NCI-H1105 treated with DMSO at 0.1 percent for 48 hours (cell line): ENCODE measurements at regions not wholly inside any gene's neighbourhood (a gene's known extent, or its start where the extent isn't known, plus 50 kb on each side); places are given as distances from the start of the nearest gene placed in this dataset.
"Not testable (repeated sequence)": the region's sequence is repeated elsewhere in the genome, so short reads cannot be mapped to it uniquely, and the experiment has no call there.

Experiments used
- DNase-seq: peaks from one replicate; lab custom pipeline; 2025; lab: John Stamatoyannopoulos, UW

- DNase-seq: no peak
Observed at GRCh38 chr5:57745700-57746651, 263.4 kb upstream of the ACTBL2 start.

GRCh38 chr5:57745029-57745428, 262.4 kb upstream of the ACTBL2 start:
- DNase-seq: no peak

GRCh38 chr5:57741336-57741735, 258.7 kb upstream of the ACTBL2 start:
- DNase-seq: no peak

- no peak for DNase-seq
Observed at GRCh38 chr5:57738787-57739186, 256.2 kb upstream of the ACTBL2 start.

DNA sequence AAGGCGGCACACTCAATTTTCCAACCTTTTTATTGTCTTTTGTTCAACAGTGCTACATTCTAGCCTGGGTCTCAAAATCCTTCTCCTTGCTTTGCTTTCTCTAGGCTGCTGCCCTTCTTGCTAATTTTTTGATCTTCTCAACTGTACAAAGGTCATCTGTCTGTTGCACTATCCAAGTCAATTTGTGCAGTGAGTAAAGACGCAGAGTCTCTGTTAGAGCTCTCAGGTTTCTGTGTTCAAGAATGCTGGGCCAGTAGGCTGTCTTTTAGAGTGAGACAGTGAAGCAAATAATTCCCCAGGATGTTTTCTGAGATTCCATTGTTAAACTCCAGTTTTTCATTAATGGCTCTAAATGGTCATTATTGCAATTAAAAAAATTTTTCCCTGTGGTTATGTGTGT, 255.7 kb upstream of the ACTBL2 start:
- DNase-seq: no peak

DNA sequence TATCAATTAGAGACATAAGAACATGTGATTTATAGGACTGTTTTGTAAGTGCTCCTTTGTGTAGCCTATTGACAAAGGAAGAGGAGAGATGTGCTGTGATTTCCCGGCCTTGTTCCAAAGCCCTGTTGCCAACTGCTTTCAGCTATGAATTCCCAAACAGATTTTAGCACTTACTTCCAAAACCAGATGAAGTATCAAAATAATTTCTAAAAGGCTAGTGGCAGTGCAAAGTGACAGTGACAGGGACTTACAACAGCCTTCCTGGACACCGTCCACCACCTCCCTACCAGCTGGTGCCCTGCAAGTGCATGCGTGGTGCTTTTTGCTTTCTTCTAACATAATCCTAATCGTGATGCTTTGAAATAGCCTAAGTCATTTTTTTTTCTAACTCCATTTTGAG, 254.1 kb upstream of the ACTBL2 start:
- DNase-seq: no peak

GRCh38 chr5:57735279-57736153, 252.9 kb upstream of the ACTBL2 start:
- not testable (repeated sequence) for DNase-seq

- DNase-seq: no peak
Observed at GRCh38 chr5:57734296-57734695, 251.7 kb upstream of the ACTBL2 start.

DNA sequence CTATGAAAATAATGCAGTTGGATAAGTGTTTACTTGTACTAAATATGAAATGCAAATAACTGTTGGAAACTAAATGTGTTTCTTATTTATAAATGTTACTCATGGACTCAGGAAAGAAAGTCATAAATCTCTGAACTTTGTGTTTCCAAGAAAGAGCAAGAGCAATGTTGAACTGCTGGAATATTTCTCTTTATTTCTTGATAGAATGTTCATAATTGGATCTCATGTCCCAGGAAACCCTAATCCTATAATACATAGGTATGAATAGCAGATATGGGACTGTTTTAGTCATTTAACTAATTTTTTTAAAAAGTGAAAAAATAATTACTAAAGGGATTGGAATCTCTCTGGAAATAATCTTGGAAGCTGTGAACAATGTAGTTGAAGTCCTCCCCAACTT, 245.0 kb upstream of the ACTBL2 start:
- no peak for DNase-seq

DNA sequence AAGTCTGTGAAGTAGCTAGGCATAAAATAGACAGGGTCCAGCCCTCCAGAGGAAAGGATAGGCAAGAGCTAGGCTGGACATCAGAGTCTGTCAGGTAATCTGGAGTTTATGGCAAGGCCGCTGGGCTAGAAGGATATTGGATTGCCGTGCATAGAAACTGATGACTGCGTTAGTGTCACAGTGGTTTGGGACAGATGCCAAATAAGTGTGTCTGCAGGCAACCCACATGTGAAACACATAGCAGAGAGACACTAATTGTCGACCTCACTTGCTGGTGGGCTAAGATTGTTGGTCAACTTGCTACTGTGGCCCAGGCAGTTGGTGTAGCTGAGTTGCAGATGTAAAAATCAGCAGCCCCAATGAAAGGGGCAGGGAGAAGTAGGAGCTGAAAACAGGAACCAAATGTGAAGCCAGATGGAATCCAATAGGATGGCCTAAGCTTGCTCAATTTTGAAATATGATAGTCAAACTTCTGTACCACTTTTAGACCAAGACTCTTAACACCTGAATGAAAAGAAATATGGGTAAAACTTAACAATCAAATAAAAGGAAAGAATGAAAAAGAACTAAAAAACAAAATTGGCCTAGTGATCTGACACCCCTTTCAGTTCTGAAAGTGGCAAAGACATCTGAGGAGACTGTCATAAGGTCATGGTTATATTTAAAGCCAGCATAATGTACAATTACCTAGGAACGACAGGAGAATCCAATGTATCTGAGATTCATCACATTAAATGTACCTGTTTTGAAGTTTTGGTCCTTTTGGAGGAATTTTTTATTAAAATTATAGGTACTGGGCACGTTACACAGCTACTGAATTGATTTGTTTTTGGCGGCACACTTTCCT, 243.3 kb upstream of the ACTBL2 start:
- no peak for DNase-seq

DNA sequence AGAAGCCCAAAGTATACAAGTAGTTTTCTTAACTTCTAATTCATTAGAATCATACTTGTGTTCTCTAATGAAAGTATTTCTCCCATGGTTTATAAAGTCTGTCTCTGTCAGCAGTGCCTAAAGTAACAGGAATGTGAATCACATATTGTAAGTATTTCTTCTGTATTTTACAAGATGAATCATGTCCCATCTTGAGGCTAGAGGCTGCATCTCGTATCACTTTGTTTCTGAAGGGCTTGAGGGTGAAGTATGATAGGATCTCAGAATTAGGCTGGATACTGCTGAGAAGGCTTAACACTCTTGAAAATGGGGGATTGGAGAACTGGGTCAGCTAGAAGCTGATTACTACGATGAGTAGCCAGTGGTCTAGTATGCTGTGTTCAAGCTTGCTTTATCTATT, 242.2 kb upstream of the ACTBL2 start:
- no peak for DNase-seq

DNA sequence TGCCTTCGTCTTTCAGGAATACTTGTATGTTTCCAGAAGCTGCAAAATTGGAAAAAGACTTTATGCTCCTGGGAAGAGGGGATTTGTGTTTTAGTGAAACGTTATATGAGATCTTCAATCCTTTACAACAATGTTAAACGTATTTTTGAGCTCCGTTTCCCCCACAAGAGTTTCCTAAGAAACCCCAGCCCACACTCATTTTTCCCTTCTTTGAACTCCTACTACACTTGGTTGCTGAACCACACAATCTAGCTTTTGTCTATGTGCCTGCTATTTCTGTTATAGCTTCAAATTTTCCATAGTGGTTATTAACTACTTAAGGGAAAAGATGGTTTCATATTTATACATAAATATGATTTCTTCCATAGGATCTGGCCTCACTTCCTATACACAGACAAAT, 238.6 kb upstream of the ACTBL2 start:
- DNase-seq: no peak

GRCh38 chr5:57720656-57721055, 238.0 kb upstream of the ACTBL2 start:
- DNase-seq: no peak

DNA sequence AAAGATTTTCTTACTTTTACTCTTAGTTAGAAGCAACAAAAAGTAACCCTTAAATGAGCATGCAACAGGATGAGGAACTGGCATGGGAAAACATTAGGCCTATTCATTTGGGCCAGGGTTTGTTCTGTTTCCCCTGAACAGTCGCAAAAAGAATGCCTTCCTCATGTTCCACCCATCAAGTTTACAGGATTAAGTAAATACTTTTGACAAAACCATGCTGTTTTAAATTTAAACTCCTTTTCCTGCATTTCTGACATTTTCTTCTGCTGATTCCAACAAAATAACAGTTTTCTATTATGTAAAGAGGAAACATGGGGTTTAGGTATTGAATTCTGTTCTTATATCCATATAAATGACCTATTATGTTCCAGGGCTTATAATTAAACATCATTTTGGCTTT, 236.6 kb upstream of the ACTBL2 start:
- no peak for DNase-seq

- no peak for DNase-seq
Observed at GRCh38 chr5:57718155-57718554, 235.5 kb upstream of the ACTBL2 start.

- DNase-seq: no peak
Observed at GRCh38 chr5:57717555-57717954, 234.9 kb upstream of the ACTBL2 start.

DNA sequence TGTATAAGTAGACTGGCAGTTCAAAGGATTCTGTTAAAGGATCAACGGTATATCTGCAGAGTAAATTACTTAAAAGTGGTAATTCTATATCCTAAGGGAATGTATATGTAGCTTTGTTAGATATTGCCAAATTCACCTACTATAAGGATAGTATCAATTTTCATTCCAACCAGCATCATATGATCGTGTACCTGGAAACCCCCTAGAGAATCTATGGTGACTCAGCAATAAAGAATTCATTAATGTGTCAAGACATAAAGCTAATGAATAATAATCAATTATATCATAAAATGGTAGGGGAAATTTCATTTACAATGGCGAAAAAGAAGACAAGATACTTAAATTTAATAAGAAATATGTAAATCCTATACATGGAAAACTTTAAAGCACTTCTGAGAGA, 234.1 kb upstream of the ACTBL2 start:
- DNase-seq: no peak

- DNase-seq: no peak
Observed at GRCh38 chr5:57715296-57715695, 232.7 kb upstream of the ACTBL2 start.

GRCh38 chr5:57713535-57713934, 230.9 kb upstream of the ACTBL2 start:
- DNase-seq: not testable (repeated sequence)

DNA sequence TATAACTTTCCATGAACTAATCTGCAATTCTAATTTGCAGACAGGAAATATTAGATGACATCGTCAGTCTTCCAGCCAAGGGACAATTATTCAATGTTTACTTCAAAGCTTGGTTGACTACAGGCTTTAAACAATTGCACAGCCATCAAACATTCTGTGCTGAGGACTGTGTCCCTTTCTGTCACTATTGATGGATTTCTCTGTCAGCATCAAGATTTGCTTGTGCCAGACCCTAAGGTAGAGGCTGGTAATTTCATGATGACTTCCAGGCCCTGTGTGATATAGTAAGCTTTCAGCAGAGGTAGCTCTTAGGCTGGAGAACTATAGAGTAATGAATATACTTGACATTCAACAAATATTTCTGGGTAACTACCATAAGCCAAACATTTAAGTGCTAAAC, 229.3 kb upstream of the ACTBL2 start:
- DNase-seq: no peak

DNA sequence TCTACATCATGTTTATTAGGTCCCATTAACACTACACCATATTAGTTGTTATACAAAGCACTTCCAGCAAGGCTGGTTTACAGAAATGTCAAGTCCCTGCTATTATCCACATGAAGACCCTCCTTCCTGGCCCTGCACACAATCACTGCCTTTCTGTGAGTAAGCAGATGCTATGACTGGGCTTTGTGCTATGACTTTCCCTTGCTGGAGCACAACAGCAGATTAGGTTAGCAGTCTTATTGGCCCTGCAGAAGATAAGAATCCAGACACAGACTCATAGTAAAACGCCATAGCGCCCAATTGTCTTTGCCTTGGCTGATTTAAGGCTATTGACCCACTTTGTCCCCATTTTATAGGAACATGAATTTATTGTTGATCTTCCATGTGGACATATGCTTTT, 228.9 kb upstream of the ACTBL2 start:
- DNase-seq: no peak

DNA sequence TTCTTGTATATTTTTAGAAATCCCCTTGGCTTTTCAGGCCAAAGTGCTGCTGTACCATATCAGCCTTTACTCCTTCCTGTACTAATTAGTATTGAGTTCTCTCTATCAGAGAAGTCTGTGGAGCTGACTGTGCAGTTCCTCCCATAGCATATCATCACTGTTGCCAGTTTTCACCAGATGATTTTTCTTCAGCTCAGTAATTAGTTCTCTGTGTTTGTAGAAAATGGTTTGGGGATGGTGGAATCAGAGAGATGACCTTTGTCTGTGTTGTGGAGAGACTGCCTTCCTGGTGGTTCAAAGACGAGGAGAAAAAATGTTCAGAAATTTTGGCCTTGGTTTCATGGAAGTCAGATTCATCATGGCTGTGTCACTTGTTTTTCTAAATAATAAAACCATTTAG, 227.5 kb upstream of the ACTBL2 start:
- DNase-seq: no peak
